Mesothelial cell of epicardium (in vitro differentiated cells): ENCODE measurements at regions not wholly inside any gene's neighbourhood (a gene's known extent, or its start where the extent isn't known, plus 50 kb on each side); places are given as distances from the start of the nearest gene placed in this dataset.

Experiments
- DNase-seq, 2 experiments: peaks; one replicate each; pipeline ENCODE4 v3.0.0; 2021; ENCODE audit warnings: low spot score in 2 of 2; ENCODE audit not compliant: unreplicated experiment in 2 of 2
- H3K27ac Mint-ChIP-seq: 2 replicates; pipeline ENCODE4 v1.8.0; 2021; ENCODE audit warnings: mixed read lengths
- H3K27me3 Mint-ChIP-seq: 2 replicates; pipeline ENCODE4 v1.8.0; 2021; ENCODE audit warnings: low read depth, mixed read lengths
- H3K36me3 Mint-ChIP-seq: 2 replicates; pipeline ENCODE4 v1.8.0; 2021; ENCODE audit warnings: mixed read lengths
- H3K4me1 Mint-ChIP-seq: 2 replicates; pipeline ENCODE4 v1.8.0; 2021; ENCODE audit warnings: mixed read lengths
- H3K4me3 Mint-ChIP-seq: 2 replicates; pipeline ENCODE4 v1.8.0; 2021; ENCODE audit warnings: mild to moderate bottlenecking, moderate library complexity, mixed read lengths
- H3K9me3 Mint-ChIP-seq: 2 replicates; pipeline ENCODE4 v1.8.0; 2021; ENCODE audit warnings: mixed read lengths
- TF ChIP-seq, protein P1 (sequence below): fragments of 200-600 bp; sonication (generic); IDR thresholded peaks from one replicate; pipeline ENCODE4 v1.5.0; 2021; ENCODE audit warnings: antibody characterized with exemption; ENCODE audit not compliant: unreplicated experiment

DNA sequence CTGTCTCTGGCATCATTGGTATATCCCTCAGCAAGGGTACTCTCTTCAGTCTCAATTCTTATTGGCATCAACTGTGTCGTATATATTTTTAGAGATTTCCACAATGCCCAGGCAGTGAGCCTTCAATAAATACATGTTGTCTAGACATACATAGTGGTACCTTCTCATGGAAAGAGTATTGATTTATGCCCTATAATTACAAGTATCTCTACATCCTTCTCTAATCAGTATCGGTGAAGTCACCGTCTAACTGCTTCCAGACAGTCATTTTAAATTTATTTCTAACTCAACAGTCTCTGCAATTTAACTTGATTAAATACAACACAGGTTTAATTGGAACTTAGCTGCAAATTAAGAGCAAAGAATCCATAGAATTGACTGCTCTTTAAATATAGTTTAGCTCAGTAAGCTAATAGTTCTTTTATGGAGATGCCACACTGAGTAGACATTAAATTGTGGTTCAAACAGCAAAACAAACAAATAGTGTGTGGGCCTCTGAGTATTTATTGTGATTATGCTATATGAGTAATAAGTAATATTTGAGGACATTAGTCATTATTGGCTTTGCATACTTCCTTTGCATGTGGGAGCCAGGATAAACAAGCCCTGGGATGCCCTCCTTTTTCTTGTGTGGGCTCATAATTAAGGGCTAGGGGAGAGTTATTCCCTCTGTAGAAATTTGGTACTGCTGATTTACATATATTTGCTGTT lies 126.9 kb upstream of the DUSP10 start:
- Mint-ChIP-seq H3K27ac (no peak overlapping the region), H3K36me3 (no peaks in the 10 kb centered on the region), H3K4me3 (no peak overlapping the region), H3K4me1 (no peaks in the 10 kb centered on the region), H3K27me3 (no peaks in the 10 kb centered on the region), H3K9me3 (no peaks in the 10 kb centered on the region)
- no peak for DNase-seq
- TF ChIP-seq, protein P1, sequence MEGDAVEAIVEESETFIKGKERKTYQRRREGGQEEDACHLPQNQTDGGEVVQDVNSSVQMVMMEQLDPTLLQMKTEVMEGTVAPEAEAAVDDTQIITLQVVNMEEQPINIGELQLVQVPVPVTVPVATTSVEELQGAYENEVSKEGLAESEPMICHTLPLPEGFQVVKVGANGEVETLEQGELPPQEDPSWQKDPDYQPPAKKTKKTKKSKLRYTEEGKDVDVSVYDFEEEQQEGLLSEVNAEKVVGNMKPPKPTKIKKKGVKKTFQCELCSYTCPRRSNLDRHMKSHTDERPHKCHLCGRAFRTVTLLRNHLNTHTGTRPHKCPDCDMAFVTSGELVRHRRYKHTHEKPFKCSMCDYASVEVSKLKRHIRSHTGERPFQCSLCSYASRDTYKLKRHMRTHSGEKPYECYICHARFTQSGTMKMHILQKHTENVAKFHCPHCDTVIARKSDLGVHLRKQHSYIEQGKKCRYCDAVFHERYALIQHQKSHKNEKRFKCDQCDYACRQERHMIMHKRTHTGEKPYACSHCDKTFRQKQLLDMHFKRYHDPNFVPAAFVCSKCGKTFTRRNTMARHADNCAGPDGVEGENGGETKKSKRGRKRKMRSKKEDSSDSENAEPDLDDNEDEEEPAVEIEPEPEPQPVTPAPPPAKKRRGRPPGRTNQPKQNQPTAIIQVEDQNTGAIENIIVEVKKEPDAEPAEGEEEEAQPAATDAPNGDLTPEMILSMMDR = no peak

GRCh38 chr1:221867003-221867402 lies 125.1 kb upstream of the DUSP10 start:
- no peaks in the 10 kb centered on the region for H3K36me3 Mint-ChIP-seq
- H3K27me3 Mint-ChIP-seq = no peaks in the 10 kb centered on the region
- H3K4me3 Mint-ChIP-seq = no peak overlapping the region
- no peak overlapping the region for H3K27ac Mint-ChIP-seq
- no peaks in the 10 kb centered on the region for H3K4me1 Mint-ChIP-seq
- DNase-seq = no peak
- H3K9me3 Mint-ChIP-seq = no peaks in the 10 kb centered on the region
- TF ChIP-seq, protein P1 = no peak

- Mint-ChIP-seq H3K27ac (no peak overlapping the region), H3K36me3 (no peaks in the 10 kb centered on the region), H3K4me3 (no peak overlapping the region), H3K27me3 (no peaks in the 10 kb centered on the region), H3K9me3 (no peaks in the 10 kb centered on the region), H3K4me1 (no peaks in the 10 kb centered on the region)
- TF ChIP-seq, protein P1 = no peak
- DNase-seq = no peak
These were observed 123.9 kb upstream of the DUSP10 start for GRCh38 chr1:221865808-221866207.

DNA sequence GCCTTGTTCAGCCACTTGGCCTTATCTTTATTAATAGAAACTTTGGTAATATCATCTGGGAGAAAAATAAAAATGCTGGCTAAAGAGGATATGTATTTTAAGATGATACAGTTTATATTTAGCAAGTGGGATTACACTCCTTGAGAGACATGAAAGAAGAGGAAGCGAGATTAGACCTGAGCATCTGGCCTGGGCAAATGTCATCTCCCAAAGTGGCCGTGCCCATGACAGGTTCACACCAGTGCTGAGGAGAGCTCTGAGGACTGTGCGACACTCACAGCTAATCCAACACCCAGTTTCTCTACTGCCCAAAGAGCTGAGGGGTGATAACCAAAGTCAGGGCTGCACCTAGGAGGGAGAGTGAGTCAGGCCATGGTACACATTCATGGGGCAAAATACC lies 121.7 kb upstream of the DUSP10 start:
- Mint-ChIP-seq H3K36me3 (no peaks in the 10 kb centered on the region), H3K4me3 (no peak overlapping the region), H3K9me3 (no peaks in the 10 kb centered on the region), H3K4me1 (no peaks in the 10 kb centered on the region), H3K27ac (no peak overlapping the region), H3K27me3 (no peaks in the 10 kb centered on the region)
- TF ChIP-seq, protein P1 = no peak
- DNase-seq = no peak

- no peaks in the 10 kb centered on the region for H3K27me3 Mint-ChIP-seq
- no peaks in the 10 kb centered on the region for H3K9me3 Mint-ChIP-seq
These were observed 121.1 kb upstream of the DUSP10 start for GRCh38 chr1:221862971-221863370.

More at GRCh38 chr1:221862971-221863370, 121.1 kb upstream of the DUSP10 start:
- Mint-ChIP-seq H3K4me3 (no peak overlapping the region), H3K27ac (no peak overlapping the region), H3K4me1 (no peaks in the 10 kb centered on the region), H3K36me3 (no peaks in the 10 kb centered on the region)
- TF ChIP-seq, protein P1 = no peak
- no peak for DNase-seq
